Duodenal mucosa (tissue), 2 donors: ENCODE measurements at regions not wholly inside any gene's neighbourhood (a gene's known extent, or its start where the extent isn't known, plus 50 kb on each side); places are given as distances from the start of the nearest gene placed in this dataset.

Experiments used
- H3K27ac ChIP-seq: one replicate; pipeline ENCODE4 v1.7.0; 2013; ENCODE audit warnings: low read depth, low read length
- H3K27me3 ChIP-seq, 2 donors: one replicate each; pipeline ENCODE4 v1.7.0; 2013; ENCODE audit warnings: low read length in 2 of 2, control low read depth in 1 of 2; ENCODE audit not compliant: insufficient read depth in 2 of 2, control insufficient read depth in 1 of 2
- H3K36me3 ChIP-seq, 2 donors: one replicate each; pipeline ENCODE4 v1.7.0; 2013; ENCODE audit warnings: low read length in 2 of 2, control low read depth in 1 of 2; ENCODE audit not compliant: insufficient read depth in 2 of 2, control insufficient read depth in 1 of 2
- H3K4me1 ChIP-seq, 2 donors: one replicate each; pipeline ENCODE4 v1.7.0; 2013; ENCODE audit warnings: low read length in 2 of 2, control low read depth in 1 of 2; ENCODE audit not compliant: insufficient read depth in 2 of 2, control insufficient read depth in 1 of 2
- H3K4me3 ChIP-seq, 2 donors: one replicate each; pipeline ENCODE4 v1.7.0; 2013; ENCODE audit warnings: low read length in 2 of 2, low read depth in 1 of 2
- H3K9ac ChIP-seq, 2 donors: one replicate each; pipeline ENCODE4 v1.7.0; 2013; ENCODE audit warnings: low read length in 2 of 2, low read depth in 1 of 2
- H3K9me3 ChIP-seq, 2 donors: one replicate each; pipeline ENCODE4 v1.7.0; 2013; ENCODE audit warnings: low read length in 2 of 2, control low read depth in 1 of 2; ENCODE audit not compliant: control insufficient read depth in 1 of 2

GRCh38 chr16:14362774-14363371 is 267.2 kb downstream of the PARN start:
- peak overlapping the region; percentile 20 for H3K27ac ChIP-seq
- H3K4me3 ChIP-seq, result no peak overlapping the region
- no peak overlapping the region for H3K9ac ChIP-seq
- no peaks in the 10 kb centered on the region for H3K36me3 ChIP-seq
- no peaks in the 10 kb centered on the region for H3K27me3 ChIP-seq
- H3K9me3 ChIP-seq, result no peaks in the 10 kb centered on the region
- no peaks in the 10 kb centered on the region for H3K4me1 ChIP-seq

DNA sequence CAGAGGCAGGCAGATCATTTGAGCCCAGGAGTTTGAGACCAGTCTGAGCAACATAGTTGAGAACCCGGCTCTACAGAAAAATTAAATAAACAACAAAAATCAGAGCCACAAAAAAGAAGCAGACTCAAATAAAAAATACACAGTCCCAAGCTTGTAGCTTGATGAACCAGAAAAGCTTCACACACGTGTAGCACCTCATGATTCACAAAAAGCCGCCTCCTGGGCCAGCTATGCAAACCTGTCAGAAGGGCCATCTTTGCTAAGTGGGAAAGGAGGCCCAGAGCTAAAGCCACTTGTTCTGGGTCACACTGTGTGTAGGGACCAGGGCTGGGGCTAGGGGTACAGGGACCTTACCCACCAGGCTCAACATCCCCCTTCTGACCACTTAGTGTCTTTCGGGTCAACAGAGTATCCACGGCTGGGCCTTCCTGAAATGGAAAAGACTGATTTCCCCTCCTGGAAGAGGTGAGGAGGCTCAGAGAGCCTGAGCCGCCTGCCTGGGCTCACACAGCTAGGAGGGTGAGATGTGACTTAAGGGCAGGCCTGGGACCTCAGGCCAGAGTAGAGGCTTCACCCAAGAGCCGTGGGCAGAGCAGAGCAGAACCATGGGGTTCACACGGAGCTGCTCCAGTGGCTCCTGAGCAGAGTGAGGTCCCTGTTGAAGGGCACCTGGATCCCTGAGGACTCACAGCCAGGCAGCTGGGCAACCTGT is 269.6 kb downstream of the PARN start:
- H3K9me3 ChIP-seq, result no peaks in the 10 kb centered on the region
- H3K9ac ChIP-seq, result no peak overlapping the region
- H3K4me3 ChIP-seq, result no peak overlapping the region
- H3K36me3 ChIP-seq, result no peaks in the 10 kb centered on the region
- no peak overlapping the region for H3K27ac ChIP-seq
- H3K27me3 ChIP-seq, result no peaks in the 10 kb centered on the region
- no peaks in the 10 kb centered on the region for H3K4me1 ChIP-seq

GRCh38 chr16:14358697-14359305 is 271.3 kb downstream of the PARN start:
- H3K27ac ChIP-seq, result no peak overlapping the region
- H3K4me1 ChIP-seq, result no peaks in the 10 kb centered on the region
- no peak overlapping the region for H3K4me3 ChIP-seq

GRCh38 chr16:14357328-14357727 is 272.7 kb downstream of the PARN start:
- Histone ChIP-seq H3K9me3 (no peaks in the 10 kb centered on the region), H3K27me3 (no peaks in the 10 kb centered on the region), H3K9ac (no peak overlapping the region), H3K27ac (no peak overlapping the region), H3K4me1 (no peaks in the 10 kb centered on the region), H3K4me3 (no peak overlapping the region), H3K36me3 (no peaks in the 10 kb centered on the region)

More at GRCh38 chr16:14358697-14359305, 271.3 kb downstream of the PARN start:
- no peak overlapping the region for H3K9ac ChIP-seq
- H3K9me3 ChIP-seq, result no peaks in the 10 kb centered on the region
- H3K27me3 ChIP-seq, result no peaks in the 10 kb centered on the region
- H3K36me3 ChIP-seq, result no peaks in the 10 kb centered on the region

- no peak overlapping the region for H3K9ac ChIP-seq
- no peak overlapping the region for H3K4me3 ChIP-seq
- H3K27me3 ChIP-seq, result no peaks in the 10 kb centered on the region
- no peak overlapping the region for H3K27ac ChIP-seq
- no peaks in the 10 kb centered on the region for H3K9me3 ChIP-seq
- H3K36me3 ChIP-seq, result no peaks in the 10 kb centered on the region
- H3K4me1 ChIP-seq, result no peaks in the 10 kb centered on the region
Measured at GRCh38 chr16:14356064-14356463, 274.0 kb downstream of the PARN start.

DNA sequence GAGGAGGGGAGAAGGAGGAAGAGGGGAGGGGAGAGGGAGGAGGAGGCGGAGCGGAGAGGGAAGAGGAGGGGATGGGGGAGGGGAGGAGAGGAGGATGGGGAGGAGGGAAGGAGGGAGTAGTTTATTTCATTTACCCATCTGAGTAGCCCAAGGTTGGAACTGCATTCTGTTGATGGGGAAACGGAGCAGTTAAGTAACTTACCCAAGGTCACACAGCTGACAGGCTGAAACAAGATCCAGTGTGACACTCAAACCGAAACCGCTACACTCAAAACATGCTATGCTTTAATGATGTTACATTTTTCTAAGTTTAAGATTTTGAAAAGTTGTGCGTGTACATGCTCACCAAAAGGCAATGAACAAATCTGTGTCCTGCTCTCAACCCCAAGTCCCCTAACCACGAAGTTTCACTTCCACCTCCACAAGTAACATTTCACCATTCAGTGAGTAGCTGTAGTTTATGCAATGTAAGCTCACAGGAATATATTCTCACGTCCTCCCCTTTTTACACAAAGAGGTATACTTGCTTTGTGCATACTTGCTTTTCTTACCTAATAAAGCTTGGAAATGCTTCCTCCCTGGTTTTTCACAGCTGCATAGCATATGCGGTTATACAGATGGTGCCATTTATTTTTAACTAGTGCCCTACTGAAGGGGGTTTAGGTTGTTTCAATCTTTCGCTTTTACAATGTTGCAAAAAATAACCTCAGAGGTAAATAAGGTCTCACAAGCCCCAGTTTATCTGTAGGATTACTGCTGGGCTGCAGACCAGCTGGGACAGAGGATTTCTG is 275.3 kb downstream of the PARN start:
- H3K9ac ChIP-seq, result no peak overlapping the region
- no peaks in the 10 kb centered on the region for H3K4me1 ChIP-seq
- H3K9me3 ChIP-seq, result no peaks in the 10 kb centered on the region
- H3K4me3 ChIP-seq, result peak overlapping the region; percentile 43 to 48
- no peaks in the 10 kb centered on the region for H3K36me3 ChIP-seq
- H3K27ac ChIP-seq, result no peak overlapping the region
- no peaks in the 10 kb centered on the region for H3K27me3 ChIP-seq

DNA sequence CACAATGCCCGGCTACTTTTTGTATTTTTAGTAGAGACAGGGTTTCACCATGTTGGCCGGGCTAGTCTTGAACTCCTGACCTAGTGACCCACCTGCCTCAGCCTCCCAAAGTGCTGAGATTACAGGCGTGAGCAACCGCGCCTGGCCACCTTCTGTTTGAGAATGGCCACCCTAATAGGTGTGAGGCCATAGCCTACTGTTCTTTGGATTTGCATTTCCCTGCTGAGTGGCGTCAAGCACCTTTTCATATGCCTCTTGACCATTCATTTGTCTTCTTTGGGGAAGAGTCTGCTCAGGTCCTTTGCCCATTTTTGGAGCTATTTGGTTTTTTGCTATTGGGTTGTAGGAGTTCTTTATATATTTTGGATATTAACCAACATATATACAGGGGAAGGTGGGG is 276.7 kb downstream of the PARN start:
- Histone ChIP-seq H3K9me3 (no peaks in the 10 kb centered on the region), H3K27ac (no peak overlapping the region), H3K4me3 (no peak overlapping the region), H3K27me3 (no peaks in the 10 kb centered on the region), H3K4me1 (no peaks in the 10 kb centered on the region), H3K36me3 (no peaks in the 10 kb centered on the region), H3K9ac (no peak overlapping the region)

GRCh38 chr16:14351647-14352046 is 278.4 kb downstream of the PARN start:
- H3K4me3 ChIP-seq, result no peak overlapping the region
- no peak overlapping the region for H3K9ac ChIP-seq
- no peak overlapping the region for H3K27ac ChIP-seq
- no peaks in the 10 kb centered on the region for H3K27me3 ChIP-seq
- no peaks in the 10 kb centered on the region for H3K9me3 ChIP-seq
- H3K36me3 ChIP-seq, result no peaks in the 10 kb centered on the region
- no peaks in the 10 kb centered on the region for H3K4me1 ChIP-seq

GRCh38 chr16:14350626-14351025 is 279.4 kb downstream of the PARN start:
- H3K9ac ChIP-seq, result no peak overlapping the region
- H3K9me3 ChIP-seq, result no peaks in the 10 kb centered on the region
- H3K27ac ChIP-seq, result no peak overlapping the region
- no peaks in the 10 kb centered on the region for H3K27me3 ChIP-seq
- no peaks in the 10 kb centered on the region for H3K36me3 ChIP-seq
- H3K4me3 ChIP-seq, result no peak overlapping the region
- no peaks in the 10 kb centered on the region for H3K4me1 ChIP-seq

DNA sequence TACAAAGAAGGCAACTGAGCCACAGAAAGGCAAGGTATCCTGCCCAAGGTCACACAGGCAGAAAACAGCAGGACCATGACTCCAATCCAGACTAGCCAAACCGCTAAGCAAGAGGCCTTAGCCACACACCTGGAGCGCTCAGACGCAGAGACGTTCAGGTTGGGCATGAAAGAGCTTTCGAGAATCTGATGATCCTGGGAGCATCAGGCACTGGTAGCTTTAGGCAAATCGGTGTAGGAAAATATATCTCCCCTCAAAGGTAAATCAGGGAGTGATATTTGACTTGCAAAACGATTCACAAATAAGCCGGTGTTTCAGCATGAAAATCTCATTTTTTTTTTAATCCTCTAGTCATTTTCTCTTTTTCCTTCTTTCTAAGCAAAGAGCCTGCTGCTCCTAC is 279.0 kb downstream of the MRTFB start:
- Histone ChIP-seq H3K4me1 (no peaks in the 10 kb centered on the region), H3K9ac (no peak overlapping the region), H3K4me3 (no peak overlapping the region), H3K36me3 (no peaks in the 10 kb centered on the region), H3K27me3 (no peaks in the 10 kb centered on the region), H3K27ac (no peak overlapping the region), H3K9me3 (no peaks in the 10 kb centered on the region)
